SK-N-SH (cell line): ENCODE measurements at regions not wholly inside any gene's neighbourhood (a gene's known extent, or its start where the extent isn't known, plus 50 kb on each side); places are given as distances from the start of the nearest gene placed in this dataset.

Source experiments
- CTCF ChIA-PET: fragments of 300-600, 350-600 bp; formaldehyde crosslinking; extraction: SDS; loops from one replicate; lab custom pipeline; 2021; lab: Yijun Ruan, JAX
- POLR2A ChIA-PET: fragments of 350-600 bp; sonication (Branson Sonifier 250); formaldehyde crosslinking; extraction: SDS; loops from one replicate; lab custom pipeline; 2020; ENCODE audit warnings: antibody characterized with exemption, inconsistent platforms; lab: Yijun Ruan, JAX
- DNase-seq: peaks from one replicate; pipeline ENCODE4 v3.0.0; 2012
- H2AFZ ChIP-seq: fragments of 200-600 bp; sonication (generic); 2 replicates; pipeline ENCODE4 v1.8.1; 2016; ENCODE audit warnings: antibody characterized with exemption, mild to moderate bottlenecking, low read depth
- H3F3A ChIP-seq: fragments of 200-600 bp; sonication (generic); replicated peaks from 2 replicates; pipeline ENCODE3; 2016; ENCODE audit warnings: antibody characterized with exemption, mild to moderate bottlenecking; ENCODE audit not compliant: insufficient read depth
- H3K27ac ChIP-seq, 2 experiments: fragments of 200-500 bp in 1 of 2; fragments of 200-600 bp in 1 of 2; sonication (Bioruptor generic) in 1 of 2; sonication (generic), shearing (Covaris generic) in 1 of 2; 2 replicates each; pipeline versions ENCODE4 v1.5.1 to v1.6.1; 2014 to 2016; ENCODE audit warnings: low read depth in 2 of 2, inconsistent platforms in 1 of 2, low read length in 1 of 2, mild to moderate bottlenecking in 1 of 2, mixed read lengths in 1 of 2
- H3K27me3 ChIP-seq: fragments of 200-600 bp; sonication (generic), shearing (Covaris generic); 2 replicates; pipeline ENCODE4 v1.6.1; 2016; ENCODE audit warnings: mixed run types; ENCODE audit not compliant: insufficient read depth
- H3K36me3 ChIP-seq, 2 experiments: fragments of 200-500 bp in 1 of 2; fragments of 200-600 bp in 1 of 2; sonication (Bioruptor generic) in 1 of 2; sonication (generic) in 1 of 2; replicated peaks in 1 of 2; 2 replicates each; pipeline versions ENCODE3 to v1.5.1; 2014 to 2016; ENCODE audit warnings: low read length in 1 of 2, mild to moderate bottlenecking in 1 of 2; ENCODE audit not compliant: insufficient read depth in 2 of 2, control insufficient read depth in 1 of 2
- H3K4me1 ChIP-seq, 2 experiments: fragments of 200-500 bp in 1 of 2; fragments of 200-600 bp in 1 of 2; sonication (Bioruptor generic) in 1 of 2; sonication (generic), shearing (Covaris generic) in 1 of 2; 2 replicates each; pipeline versions ENCODE4 v1.5.1 to v1.6.1; 2014 to 2016; ENCODE audit warnings: low read depth in 1 of 2, low read length in 1 of 2, mixed run types in 1 of 2; ENCODE audit not compliant: insufficient read depth in 2 of 2, control insufficient read depth in 1 of 2
- H3K4me2 ChIP-seq: fragments of 200-600 bp; sonication (generic), shearing (Covaris generic); 2 replicates; pipeline ENCODE4 v1.6.1; 2017; ENCODE audit warnings: mixed run types
- H3K4me3 ChIP-seq, 2 experiments: fragments of 200-500 bp in 1 of 2; fragments of 200-600 bp in 1 of 2; sonication (Bioruptor generic) in 1 of 2; sonication (generic), shearing (Covaris generic) in 1 of 2; 2 replicates each; pipeline versions ENCODE4 v1.5.1 to v1.8.1; 2014 to 2016; ENCODE audit warnings: low read depth in 2 of 2, inconsistent platforms in 1 of 2, low read length in 1 of 2, mild to moderate bottlenecking in 1 of 2, mixed read lengths in 1 of 2, moderate library complexity in 1 of 2
- H3K79me2 ChIP-seq: fragments of 200-600 bp; sonication (generic); 2 replicates; pipeline ENCODE4 v1.8.1; 2017; ENCODE audit warnings: mild to moderate bottlenecking; ENCODE audit not compliant: insufficient read depth
- H3K9ac ChIP-seq: fragments of 200-600 bp; sonication (generic); 2 replicates; pipeline ENCODE4 v1.6.1; 2017; ENCODE audit warnings: mixed run types
- H3K9me2 ChIP-seq: fragments of 200-600 bp; sonication (generic); 2 replicates; pipeline ENCODE4 v1.6.1; 2017; ENCODE audit warnings: mixed run types
- H3K9me3 ChIP-seq: fragments of 200-600 bp; sonication (generic); 2 replicates; pipeline ENCODE4 v1.6.1; 2017; ENCODE audit warnings: mixed run types, mild to moderate bottlenecking, moderate library complexity
- H4K20me1 ChIP-seq: fragments of 200-600 bp; sonication (generic); 2 replicates; pipeline ENCODE4 v1.6.1; 2017; ENCODE audit warnings: mild to moderate bottlenecking, mixed run types; ENCODE audit not compliant: insufficient read depth
- EP300 ChIP-seq, 2 experiments: IDR thresholded peaks; 2 replicates each; pipeline versions ENCODE4 v1.4.0 to v1.6.1; 2012; ENCODE audit warnings: borderline replicate concordance in 1 of 2, low read depth in 1 of 2, low read length in 1 of 2
- EZH2phosphoT487 ChIP-seq: fragments of 200-600 bp; sonication (generic); IDR thresholded peaks from 2 replicates; pipeline ENCODE4 v1.6.1; 2017; ENCODE audit warnings: low read depth, mixed run types, mild to moderate bottlenecking, antibody characterized with exemption, moderate library complexity, borderline replicate concordance
- FOXJ3 ChIP-seq: sonication (generic); formaldehyde crosslinking; IDR thresholded peaks from 2 replicates; pipeline ENCODE4 v1.5.1; 2020; ENCODE audit warnings: mild to moderate bottlenecking, missing genetic modification reagents
- FOXM1 ChIP-seq: IDR thresholded peaks from 2 replicates; pipeline ENCODE4 v1.4.0; 2012; ENCODE audit warnings: low read depth, mild to moderate bottlenecking
- GATA2 ChIP-seq: sonication (generic); formaldehyde crosslinking; IDR thresholded peaks from 2 replicates; pipeline ENCODE4 v1.5.0; 2020; ENCODE audit warnings: mild to moderate bottlenecking, missing genetic modification reagents
- JUND ChIP-seq: IDR thresholded peaks from 2 replicates; pipeline ENCODE4 v1.4.0; 2012
- MXI1 ChIP-seq: IDR thresholded peaks from 2 replicates; pipeline ENCODE4 v1.6.1; 2012; ENCODE audit warnings: mild to moderate bottlenecking, low read depth, low read length, improper control_type of control experiment
- PBX3 ChIP-seq: IDR thresholded peaks from 2 replicates; pipeline ENCODE4; 2012
- RCOR1 ChIP-seq: fragments of 150-350 bp; IDR thresholded peaks from 2 replicates; pipeline ENCODE4 v1.6.1; 2017; ENCODE audit warnings: antibody characterized with exemption, low read length
- RFX5 ChIP-seq: IDR thresholded peaks from 2 replicates; pipeline ENCODE4 v1.6.1; 2012; ENCODE audit warnings: mild to moderate bottlenecking, improper control_type of control experiment, low read length
- RXRA ChIP-seq: IDR thresholded peaks from 2 replicates; pipeline ENCODE4 v1.4.0; 2012; ENCODE audit warnings: low read depth, mild to moderate bottlenecking, borderline replicate concordance
- SMC3 ChIP-seq: IDR thresholded peaks from 2 replicates; pipeline ENCODE4 v1.6.1; 2012; ENCODE audit warnings: low read depth, low read length, improper control_type of control experiment
- TAF1 ChIP-seq: IDR thresholded peaks from 2 replicates; pipeline ENCODE4 v1.6.1; 2012; ENCODE audit warnings: low read depth, mild to moderate bottlenecking, low read length, moderate library complexity, borderline replicate concordance
- WGBS: methylation state at CpG from one replicate; pipeline ENCODE4 v1.1.6; 2017; ENCODE audit warnings: low lambda C conversion rate; 5-methylcytosine and 5-hydroxymethylcytosine counted together
- TF ChIP-seq, protein P1 (sequence below): IDR thresholded peaks from 2 replicates; pipeline ENCODE4 v1.4.0; 2012; ENCODE audit warnings: low read depth
- TF ChIP-seq, protein P2 (sequence below): fragments of 150-350 bp; IDR thresholded peaks from 2 replicates; pipeline ENCODE4 v1.6.1; 2017; ENCODE audit warnings: antibody characterized with exemption, low read length, low read depth, borderline replicate concordance
- TF ChIP-seq, protein P3 (sequence below): IDR thresholded peaks from 2 replicates; pipeline ENCODE4 v1.6.1; 2012; ENCODE audit warnings: mild to moderate bottlenecking, low read depth, low read length, moderate library complexity

- no peaks in the 10 kb centered on the region for H3K9me3 ChIP-seq
- no peaks in the 10 kb centered on the region for H3K79me2 ChIP-seq
- no peaks in the 10 kb centered on the region for H4K20me1 ChIP-seq
- no peak for TF ChIP-seq GATA2 (CRISPR knock-in tag)
- no peak for TF ChIP-seq PBX3
- no peak for TF ChIP-seq FOXJ3 (CRISPR knock-in tag)
- no peak for TF ChIP-seq MXI1
- TF ChIP-seq, protein P1, sequence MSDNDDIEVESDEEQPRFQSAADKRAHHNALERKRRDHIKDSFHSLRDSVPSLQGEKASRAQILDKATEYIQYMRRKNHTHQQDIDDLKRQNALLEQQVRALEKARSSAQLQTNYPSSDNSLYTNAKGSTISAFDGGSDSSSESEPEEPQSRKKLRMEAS = no peak
- TF ChIP-seq, protein P2, sequence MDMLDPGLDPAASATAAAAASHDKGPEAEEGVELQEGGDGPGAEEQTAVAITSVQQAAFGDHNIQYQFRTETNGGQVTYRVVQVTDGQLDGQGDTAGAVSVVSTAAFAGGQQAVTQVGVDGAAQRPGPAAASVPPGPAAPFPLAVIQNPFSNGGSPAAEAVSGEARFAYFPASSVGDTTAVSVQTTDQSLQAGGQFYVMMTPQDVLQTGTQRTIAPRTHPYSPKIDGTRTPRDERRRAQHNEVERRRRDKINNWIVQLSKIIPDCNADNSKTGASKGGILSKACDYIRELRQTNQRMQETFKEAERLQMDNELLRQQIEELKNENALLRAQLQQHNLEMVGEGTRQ = no peak
- TF ChIP-seq RXRA = no peak
- TF ChIP-seq TAF1 = no peak
- TF ChIP-seq EP300 (IDR thresholded peaks at IDR 0.05; ENCODE audit: borderline replicate concordance in 1 of 2, low read depth in 1 of 2, low read length in 1 of 2) = no peak
- no peak for TF ChIP-seq SMC3
- no peak for TF ChIP-seq FOXM1
- no peak for TF ChIP-seq RFX5
- no peak for TF ChIP-seq RCOR1
- no peak for TF ChIP-seq JUND
- TF ChIP-seq, protein P3, sequence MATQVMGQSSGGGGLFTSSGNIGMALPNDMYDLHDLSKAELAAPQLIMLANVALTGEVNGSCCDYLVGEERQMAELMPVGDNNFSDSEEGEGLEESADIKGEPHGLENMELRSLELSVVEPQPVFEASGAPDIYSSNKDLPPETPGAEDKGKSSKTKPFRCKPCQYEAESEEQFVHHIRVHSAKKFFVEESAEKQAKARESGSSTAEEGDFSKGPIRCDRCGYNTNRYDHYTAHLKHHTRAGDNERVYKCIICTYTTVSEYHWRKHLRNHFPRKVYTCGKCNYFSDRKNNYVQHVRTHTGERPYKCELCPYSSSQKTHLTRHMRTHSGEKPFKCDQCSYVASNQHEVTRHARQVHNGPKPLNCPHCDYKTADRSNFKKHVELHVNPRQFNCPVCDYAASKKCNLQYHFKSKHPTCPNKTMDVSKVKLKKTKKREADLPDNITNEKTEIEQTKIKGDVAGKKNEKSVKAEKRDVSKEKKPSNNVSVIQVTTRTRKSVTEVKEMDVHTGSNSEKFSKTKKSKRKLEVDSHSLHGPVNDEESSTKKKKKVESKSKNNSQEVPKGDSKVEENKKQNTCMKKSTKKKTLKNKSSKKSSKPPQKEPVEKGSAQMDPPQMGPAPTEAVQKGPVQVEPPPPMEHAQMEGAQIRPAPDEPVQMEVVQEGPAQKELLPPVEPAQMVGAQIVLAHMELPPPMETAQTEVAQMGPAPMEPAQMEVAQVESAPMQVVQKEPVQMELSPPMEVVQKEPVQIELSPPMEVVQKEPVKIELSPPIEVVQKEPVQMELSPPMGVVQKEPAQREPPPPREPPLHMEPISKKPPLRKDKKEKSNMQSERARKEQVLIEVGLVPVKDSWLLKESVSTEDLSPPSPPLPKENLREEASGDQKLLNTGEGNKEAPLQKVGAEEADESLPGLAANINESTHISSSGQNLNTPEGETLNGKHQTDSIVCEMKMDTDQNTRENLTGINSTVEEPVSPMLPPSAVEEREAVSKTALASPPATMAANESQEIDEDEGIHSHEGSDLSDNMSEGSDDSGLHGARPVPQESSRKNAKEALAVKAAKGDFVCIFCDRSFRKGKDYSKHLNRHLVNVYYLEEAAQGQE = no peak
- TF ChIP-seq EZH2phosphoT487 = no peak
- TF ChIP-seq, all 33 proteins: peak for 0
- no peak overlapping the region for H3K9ac ChIP-seq
- H3K27me3 ChIP-seq = peaks cover 16% of the 10 kb centered on the region; the same call in 1 of the 2 replicates
- no peak overlapping the region for H2AFZ ChIP-seq
- no peak overlapping the region for H3K27ac ChIP-seq
- H3K36me3 ChIP-seq = no peaks in the 10 kb centered on the region
- H3F3A ChIP-seq = no peaks in the 10 kb centered on the region
- no peak overlapping the region for H3K4me2 ChIP-seq
- CTCF ChIA-PET = interaction anchor here (1.0 to 2.0 kb wide), 2 partner anchors 9 kb away, joined by 4 to 11 read pairs; no protein-coding TSS in a partner anchor
- DNase-seq = no peak
- no peaks in the 10 kb centered on the region for H3K9me2 ChIP-seq
- POLR2A ChIA-PET = no interaction called here
- no peaks in the 10 kb centered on the region for H3K4me1 ChIP-seq
- WGBS = 17% methylated on average over 21 of the region's 21 CpGs
- H3K4me3 ChIP-seq = no peak overlapping the region
Measured at GRCh38 chr6:1445650-1446330, 56.4 kb downstream of the FOXF2 start.
